H1 (cell line): ENCODE measurements at regions not wholly inside any gene's neighbourhood (a gene's known extent, or its start where the extent isn't known, plus 50 kb on each side); places are given as distances from the start of the nearest gene placed in this dataset.

Experiments used
- CTCF ChIA-PET: fragments of 300-600 bp; sonication (Branson Sonifier 250); formaldehyde crosslinking; loops from one replicate; lab custom pipeline; 2021; ENCODE audit not compliant: partially characterized antibody; lab: Charles Lee
- POLR2A ChIA-PET: fragments of 300-600 bp; sonication (Branson Sonifier 250); formaldehyde crosslinking; loops from one replicate; lab custom pipeline; 2021; ENCODE audit warnings: inconsistent platforms; ENCODE audit not compliant: partially characterized antibody; lab: Charles Lee
- DNase-seq, 2 experiments: peaks; one replicate each; pipeline versions ENCODE4 v3.0.0 to v3.0.0-alpha.2; 2010 to 2022; ENCODE audit warnings: low spot score in 2 of 2, low read depth in 1 of 2, mixed read lengths in 1 of 2
- FAIRE-seq: peaks from 2 replicates; lab custom pipeline; 2011; peaks lifted over from hg19 to GRCh38; lab: Jason Lieb, UNC
- H2AFZ ChIP-seq: 2 replicates; pipeline ENCODE4 v1.8.1; 2012; ENCODE audit warnings: low read length, inconsistent platforms
- H2AK5ac ChIP-seq: 2 replicates; pipeline ENCODE4 v1.6.1; 2013; ENCODE audit warnings: low read depth, low read length
- H2BK120ac ChIP-seq: replicated peaks from 2 replicates; pipeline ENCODE3; 2013; ENCODE audit warnings: low read depth, low read length, inconsistent platforms
- H2BK12ac ChIP-seq: 2 replicates; pipeline ENCODE4 v1.6.1; 2013; ENCODE audit warnings: low read depth, low read length
- H2BK15ac ChIP-seq: 2 replicates; pipeline ENCODE4 v1.6.1; 2013; ENCODE audit warnings: low read length
- H2BK20ac ChIP-seq: 2 replicates; pipeline ENCODE4 v1.6.1; 2013; ENCODE audit warnings: low read length
- H2BK5ac ChIP-seq: 2 replicates; pipeline ENCODE4 v1.6.1; 2013; ENCODE audit warnings: low read depth, low read length
- H3K14ac ChIP-seq: 2 replicates; pipeline ENCODE4 v1.6.1; 2013; ENCODE audit warnings: inconsistent platforms; ENCODE audit not compliant: insufficient read length
- H3K18ac ChIP-seq: 2 replicates; pipeline ENCODE4 v1.6.1; 2013; ENCODE audit warnings: low read length; ENCODE audit errors: extremely low read depth
- H3K23ac ChIP-seq: 2 replicates; pipeline ENCODE4 v1.6.1; 2013; ENCODE audit warnings: inconsistent platforms; ENCODE audit not compliant: insufficient read length
- H3K23me2 ChIP-seq: 2 replicates; pipeline ENCODE4 v1.6.1; 2013; ENCODE audit warnings: low read depth, low read length
- H3K27ac ChIP-seq: 2 replicates; pipeline ENCODE4 v1.6.1; 2011; ENCODE audit warnings: low read depth, low read length, inconsistent platforms
- H3K27me3 ChIP-seq, 4 experiments: replicated peaks in 1 of 4; 1 replicate in 1 of 4; 2 replicates in 3 of 4; pipeline versions ENCODE4 v1.6.1 to v1.8.1; 2011 to 2013; ENCODE audit warnings: low read length in 3 of 4, mild to moderate bottlenecking in 3 of 4, inconsistent platforms in 2 of 4, mixed read lengths in 2 of 4, moderate library complexity in 1 of 4; ENCODE audit not compliant: control insufficient read depth in 3 of 4, insufficient read depth in 3 of 4; ENCODE audit errors: extremely low read depth in 1 of 4
- H3K36me3 ChIP-seq, 4 experiments: 2 replicates each; pipeline versions ENCODE4 v1.6.1 to v1.8.1; 2011 to 2013; ENCODE audit warnings: mild to moderate bottlenecking in 4 of 4, low read length in 3 of 4, moderate library complexity in 2 of 4, control low read depth in 1 of 4, inconsistent platforms in 1 of 4; ENCODE audit not compliant: insufficient read depth in 4 of 4, control insufficient read depth in 2 of 4
- H3K4ac ChIP-seq: replicated peaks from 2 replicates; pipeline ENCODE3; 2013; ENCODE audit warnings: low read length, low read depth, mixed read lengths, inconsistent platforms; ENCODE audit not compliant: insufficient read length
- H3K4me1 ChIP-seq, 4 experiments: replicated peaks in 1 of 4; 1 replicate in 1 of 4; 2 replicates in 3 of 4; pipeline versions ENCODE4 v1.6.1 to v1.8.1; 2011 to 2013; ENCODE audit warnings: low read length in 3 of 4, inconsistent platforms in 2 of 4, mixed read lengths in 1 of 4; ENCODE audit not compliant: insufficient read depth in 4 of 4, control insufficient read depth in 3 of 4
- H3K4me2 ChIP-seq, 2 experiments: 2 replicates each; pipeline versions ENCODE4 v1.6.1 to v1.8.1; 2011 to 2013; ENCODE audit warnings: low read depth in 2 of 2, low read length in 2 of 2, control low read depth in 1 of 2, inconsistent platforms in 1 of 2, mild to moderate bottlenecking in 1 of 2; ENCODE audit not compliant: insufficient read depth in 1 of 2
- H3K4me3 ChIP-seq, 4 experiments: fragments of 200-600, 300-600 bp in 1 of 4; sonication (generic), shearing (Covaris generic), sonication (Bioruptor Twin) in 1 of 4; 2 replicates each; pipeline versions ENCODE4 v1.5.1 to v1.8.1; 2011 to 2016; ENCODE audit warnings: low read length in 4 of 4, low read depth in 3 of 4, control low read depth in 2 of 4, inconsistent platforms in 2 of 4, mild to moderate bottlenecking in 2 of 4, mixed read lengths in 1 of 4, moderate library complexity in 1 of 4; ENCODE audit not compliant: insufficient read depth in 2 of 4; ENCODE audit errors: extremely low read depth in 1 of 4
- H3K56ac ChIP-seq: replicated peaks from 2 replicates; pipeline ENCODE3; 2013; ENCODE audit warnings: low read depth, mild to moderate bottlenecking, mixed read lengths, low read length, inconsistent platforms; ENCODE audit not compliant: insufficient read length
- H3K79me1 ChIP-seq: 2 replicates; pipeline ENCODE4 v1.6.1; 2013; ENCODE audit warnings: low read depth, low read length, control low read depth
- H3K79me2 ChIP-seq, 2 experiments: 2 replicates each; pipeline versions ENCODE4 v1.6.1 to v1.8.1; 2012 to 2013; ENCODE audit warnings: low read length in 2 of 2, mild to moderate bottlenecking in 2 of 2, inconsistent platforms in 1 of 2; ENCODE audit not compliant: insufficient read depth in 2 of 2, control insufficient read depth in 1 of 2
- H3K9ac ChIP-seq, 4 experiments: replicated peaks in 1 of 4; 1 replicate in 1 of 4; 2 replicates in 3 of 4; pipeline versions ENCODE4 v1.6.1 to v1.8.1; 2011 to 2013; ENCODE audit warnings: low read depth in 3 of 4, low read length in 3 of 4, control low read depth in 2 of 4, mild to moderate bottlenecking in 2 of 4, moderate library complexity in 2 of 4, inconsistent platforms in 1 of 4; ENCODE audit errors: extremely low read depth in 1 of 4
- H3K9me3 ChIP-seq, 2 experiments: 2 replicates each; pipeline versions ENCODE4 v1.6.1 to v1.8.1; 2012 to 2013; ENCODE audit warnings: mild to moderate bottlenecking in 2 of 2, moderate library complexity in 2 of 2, control low read depth in 1 of 2, inconsistent platforms in 1 of 2, low read depth in 1 of 2, low read length in 1 of 2, mixed read lengths in 1 of 2; ENCODE audit not compliant: insufficient read depth in 2 of 2
- H4K20me1 ChIP-seq, 2 experiments: replicated peaks in 1 of 2; 2 replicates each; pipeline versions ENCODE3 to v1.8.1; 2011 to 2013; ENCODE audit warnings: inconsistent platforms in 2 of 2, low read length in 2 of 2, mild to moderate bottlenecking in 1 of 2; ENCODE audit not compliant: insufficient read depth in 2 of 2, control insufficient read depth in 1 of 2
- H4K5ac ChIP-seq: 2 replicates; pipeline ENCODE4 v1.6.1; 2013; ENCODE audit warnings: low read length, low read depth, mixed read lengths, inconsistent platforms; ENCODE audit not compliant: insufficient read length
- H4K8ac ChIP-seq: 2 replicates; pipeline ENCODE4 v1.8.0; 2013; ENCODE audit warnings: mild to moderate bottlenecking, moderate library complexity, low read length, inconsistent platforms; ENCODE audit not compliant: insufficient read depth; ENCODE audit errors: extremely low read depth
- H4K91ac ChIP-seq: replicated peaks from 2 replicates; pipeline ENCODE3; 2013; ENCODE audit warnings: low read length, mixed read lengths, inconsistent platforms; ENCODE audit not compliant: insufficient read length
- SIX5 ChIP-seq: IDR thresholded peaks from 2 replicates; pipeline ENCODE4 v1.6.1; 2011; ENCODE audit warnings: mild to moderate bottlenecking, low read depth, low read length

GRCh38 chr1:195769461-195769860 lies 838.8 kb downstream of the KCNT2 start:
- Histone ChIP-seq H3K79me2 (no peaks in the 10 kb centered on the region), H4K91ac (no peak overlapping the region), H3K79me1 (no peaks in the 10 kb centered on the region), H2AFZ (no peak overlapping the region), H3K36me3 (no peaks in the 10 kb centered on the region), H3K4ac (no peak overlapping the region), H3K18ac (no peak overlapping the region), H3K9ac (no peak overlapping the region), H3K27ac (no peak overlapping the region), H2BK120ac (no peak overlapping the region), H2BK5ac (no peak overlapping the region), H2AK5ac (no peak overlapping the region), H4K8ac (no peak overlapping the region), H3K23me2 (no peaks in the 10 kb centered on the region), H2BK12ac (no peak overlapping the region), H3K23ac (no peak overlapping the region), H3K4me3 (no peak overlapping the region), H3K14ac (no peak overlapping the region), H2BK15ac (no peak overlapping the region), H3K56ac (no peak overlapping the region), H3K4me1 (no peaks in the 10 kb centered on the region), H3K9me3 (no peaks in the 10 kb centered on the region), H3K4me2 (no peak overlapping the region), H4K5ac (no peak overlapping the region), H2BK20ac (no peak overlapping the region), H4K20me1 (no peaks in the 10 kb centered on the region), H3K27me3 (no peaks in the 10 kb centered on the region)
- POLR2A ChIA-PET = no interaction called here
- FAIRE-seq (no peak), DNase-seq (no peak)
- CTCF ChIA-PET = no interaction called here
- no peak for TF ChIP-seq SIX5
